OCI-LY7 (cell line): ENCODE measurements at regions not wholly inside any gene's neighbourhood (a gene's known extent, or its start where the extent isn't known, plus 50 kb on each side); places are given as distances from the start of the nearest gene placed in this dataset.

Experiments
- EZH2phosphoT487 ChIP-seq: fragments of 200-600 bp; sonication (generic); IDR thresholded peaks from 2 replicates; pipeline ENCODE4 v1.6.1; 2018; ENCODE audit warnings: low read depth, borderline replicate concordance, mild to moderate bottlenecking, mixed run types, antibody characterized with exemption, low read length, moderate library complexity, mixed read lengths
- TF ChIP-seq, protein P1 (sequence below): fragments of 200-600 bp; sonication (generic); conservative IDR thresholded peaks from 2 replicates; pipeline ENCODE4 v1.5.1; 2014; ENCODE audit warnings: mild to moderate bottlenecking, antibody characterized with exemption, low read length, moderate library complexity, mixed read lengths

DNA sequence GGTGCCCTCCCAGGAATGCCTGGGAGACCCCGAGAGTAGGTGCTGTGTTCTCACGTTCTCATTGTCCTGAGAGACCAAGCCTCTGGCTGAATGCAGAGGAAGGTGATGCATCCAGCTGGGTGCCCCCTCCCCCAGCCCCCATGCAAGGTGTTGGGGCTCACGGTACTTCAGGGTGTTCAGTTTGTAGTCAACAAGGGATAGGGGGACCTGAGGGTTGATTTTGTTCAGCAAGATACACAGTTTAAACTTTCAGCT is 60.4 kb upstream of the DUSP5 start:
- TF ChIP-seq, protein P1, sequence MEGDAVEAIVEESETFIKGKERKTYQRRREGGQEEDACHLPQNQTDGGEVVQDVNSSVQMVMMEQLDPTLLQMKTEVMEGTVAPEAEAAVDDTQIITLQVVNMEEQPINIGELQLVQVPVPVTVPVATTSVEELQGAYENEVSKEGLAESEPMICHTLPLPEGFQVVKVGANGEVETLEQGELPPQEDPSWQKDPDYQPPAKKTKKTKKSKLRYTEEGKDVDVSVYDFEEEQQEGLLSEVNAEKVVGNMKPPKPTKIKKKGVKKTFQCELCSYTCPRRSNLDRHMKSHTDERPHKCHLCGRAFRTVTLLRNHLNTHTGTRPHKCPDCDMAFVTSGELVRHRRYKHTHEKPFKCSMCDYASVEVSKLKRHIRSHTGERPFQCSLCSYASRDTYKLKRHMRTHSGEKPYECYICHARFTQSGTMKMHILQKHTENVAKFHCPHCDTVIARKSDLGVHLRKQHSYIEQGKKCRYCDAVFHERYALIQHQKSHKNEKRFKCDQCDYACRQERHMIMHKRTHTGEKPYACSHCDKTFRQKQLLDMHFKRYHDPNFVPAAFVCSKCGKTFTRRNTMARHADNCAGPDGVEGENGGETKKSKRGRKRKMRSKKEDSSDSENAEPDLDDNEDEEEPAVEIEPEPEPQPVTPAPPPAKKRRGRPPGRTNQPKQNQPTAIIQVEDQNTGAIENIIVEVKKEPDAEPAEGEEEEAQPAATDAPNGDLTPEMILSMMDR = no peak
- no peak for TF ChIP-seq EZH2phosphoT487
